Panc1 (cell line): ENCODE measurements at regions not wholly inside any gene's neighbourhood (a gene's known extent, or its start where the extent isn't known, plus 50 kb on each side); places are given as distances from the start of the nearest gene placed in this dataset.

Source experiments
- POLR2AphosphoS5 ChIP-seq: IDR thresholded peaks from 2 replicates; pipeline ENCODE4 v1.6.1; 2012; ENCODE audit warnings: mild to moderate bottlenecking, low read depth, low read length, moderate library complexity
- TF ChIP-seq, protein P1 (sequence below): fragments of 450-650 bp; IDR thresholded peaks from 2 replicates; pipeline ENCODE4 v1.5.1; 2017; ENCODE audit warnings: mild to moderate bottlenecking

DNA sequence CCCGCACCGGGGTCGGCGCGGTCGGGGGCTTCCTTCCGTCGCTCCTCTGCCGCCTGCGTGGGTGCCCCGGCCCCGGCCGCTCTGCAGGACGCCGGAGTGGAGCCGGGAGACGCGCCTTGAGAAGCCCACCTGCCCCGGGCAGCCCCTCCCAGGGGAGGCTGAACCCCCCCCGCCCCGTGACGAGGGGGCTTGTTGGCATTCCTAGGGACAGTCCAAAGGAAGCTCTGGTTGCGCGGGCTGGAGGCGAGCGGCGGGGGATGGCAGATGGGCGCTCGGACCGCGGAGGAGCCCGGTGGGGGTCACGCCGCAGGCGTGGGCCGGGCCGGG lies 133.5 kb upstream of the MGAT5 start:
- TF ChIP-seq, protein P1, sequence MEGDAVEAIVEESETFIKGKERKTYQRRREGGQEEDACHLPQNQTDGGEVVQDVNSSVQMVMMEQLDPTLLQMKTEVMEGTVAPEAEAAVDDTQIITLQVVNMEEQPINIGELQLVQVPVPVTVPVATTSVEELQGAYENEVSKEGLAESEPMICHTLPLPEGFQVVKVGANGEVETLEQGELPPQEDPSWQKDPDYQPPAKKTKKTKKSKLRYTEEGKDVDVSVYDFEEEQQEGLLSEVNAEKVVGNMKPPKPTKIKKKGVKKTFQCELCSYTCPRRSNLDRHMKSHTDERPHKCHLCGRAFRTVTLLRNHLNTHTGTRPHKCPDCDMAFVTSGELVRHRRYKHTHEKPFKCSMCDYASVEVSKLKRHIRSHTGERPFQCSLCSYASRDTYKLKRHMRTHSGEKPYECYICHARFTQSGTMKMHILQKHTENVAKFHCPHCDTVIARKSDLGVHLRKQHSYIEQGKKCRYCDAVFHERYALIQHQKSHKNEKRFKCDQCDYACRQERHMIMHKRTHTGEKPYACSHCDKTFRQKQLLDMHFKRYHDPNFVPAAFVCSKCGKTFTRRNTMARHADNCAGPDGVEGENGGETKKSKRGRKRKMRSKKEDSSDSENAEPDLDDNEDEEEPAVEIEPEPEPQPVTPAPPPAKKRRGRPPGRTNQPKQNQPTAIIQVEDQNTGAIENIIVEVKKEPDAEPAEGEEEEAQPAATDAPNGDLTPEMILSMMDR = no peak
- TF ChIP-seq POLR2AphosphoS5 = no peak
